HL-60 (cell line): ENCODE measurements at regions not wholly inside any gene's neighbourhood (a gene's known extent, or its start where the extent isn't known, plus 50 kb on each side); places are given as distances from the start of the nearest gene placed in this dataset.

ENCODE experiments used
- DNase-seq, 2 experiments: peaks; one replicate each; pipeline ENCODE4 v3.0.0-alpha.2; 2010 to 2020; ENCODE audit warnings: low read depth in 1 of 2, low spot score in 1 of 2
- H3K27ac ChIP-seq: fragments of 250-450 bp; sonication (Bioruptor Pico); replicated peaks from 2 replicates; pipeline ENCODE4 v1.5.1; 2020; ENCODE audit warnings: mild to moderate bottlenecking, moderate library complexity
- H3K27me3 ChIP-seq: fragments of 250-450 bp; sonication (Bioruptor Pico); 2 replicates; pipeline ENCODE4 v1.5.1; 2021; ENCODE audit warnings: mild to moderate bottlenecking, moderate library complexity; ENCODE audit not compliant: insufficient read depth, poor library complexity, severe bottlenecking
- H3K4me3 ChIP-seq: replicated peaks from 2 replicates; pipeline ENCODE4 v1.5.1; 2011; ENCODE audit warnings: mild to moderate bottlenecking, control low read depth, low read length; ENCODE audit not compliant: insufficient read depth
- SPI1 ChIP-seq: IDR thresholded peaks from 2 replicates; pipeline ENCODE4 v1.6.1; 2012; ENCODE audit warnings: low read depth, mild to moderate bottlenecking, borderline replicate concordance
- TF ChIP-seq, protein P1 (sequence below): IDR thresholded peaks from 2 replicates; pipeline ENCODE4 v1.6.1; 2012; ENCODE audit warnings: low read depth; ENCODE audit not compliant: insufficient replicate concordance

DNA sequence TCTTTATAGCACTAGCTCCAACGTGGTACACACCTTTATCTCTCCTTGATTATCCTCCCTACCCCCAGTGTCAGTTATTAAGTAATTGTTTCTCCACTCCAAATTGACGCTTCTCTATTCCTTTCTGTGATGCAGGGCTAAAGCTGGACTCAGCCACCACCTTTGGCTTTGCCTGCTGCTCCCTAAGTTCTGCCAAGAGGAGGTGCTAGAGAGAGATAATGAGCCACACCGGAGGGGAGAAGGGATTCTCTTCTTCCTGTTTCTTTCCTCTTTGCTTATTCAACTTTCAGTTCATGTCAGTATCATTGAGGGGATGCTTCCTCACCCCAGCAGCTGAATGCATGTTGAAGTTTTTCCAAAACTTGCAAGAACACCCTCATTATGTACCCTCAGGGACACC is 176.5 kb downstream of the GBA3 start:
- TF ChIP-seq SPI1: no peak
- TF ChIP-seq, protein P1, sequence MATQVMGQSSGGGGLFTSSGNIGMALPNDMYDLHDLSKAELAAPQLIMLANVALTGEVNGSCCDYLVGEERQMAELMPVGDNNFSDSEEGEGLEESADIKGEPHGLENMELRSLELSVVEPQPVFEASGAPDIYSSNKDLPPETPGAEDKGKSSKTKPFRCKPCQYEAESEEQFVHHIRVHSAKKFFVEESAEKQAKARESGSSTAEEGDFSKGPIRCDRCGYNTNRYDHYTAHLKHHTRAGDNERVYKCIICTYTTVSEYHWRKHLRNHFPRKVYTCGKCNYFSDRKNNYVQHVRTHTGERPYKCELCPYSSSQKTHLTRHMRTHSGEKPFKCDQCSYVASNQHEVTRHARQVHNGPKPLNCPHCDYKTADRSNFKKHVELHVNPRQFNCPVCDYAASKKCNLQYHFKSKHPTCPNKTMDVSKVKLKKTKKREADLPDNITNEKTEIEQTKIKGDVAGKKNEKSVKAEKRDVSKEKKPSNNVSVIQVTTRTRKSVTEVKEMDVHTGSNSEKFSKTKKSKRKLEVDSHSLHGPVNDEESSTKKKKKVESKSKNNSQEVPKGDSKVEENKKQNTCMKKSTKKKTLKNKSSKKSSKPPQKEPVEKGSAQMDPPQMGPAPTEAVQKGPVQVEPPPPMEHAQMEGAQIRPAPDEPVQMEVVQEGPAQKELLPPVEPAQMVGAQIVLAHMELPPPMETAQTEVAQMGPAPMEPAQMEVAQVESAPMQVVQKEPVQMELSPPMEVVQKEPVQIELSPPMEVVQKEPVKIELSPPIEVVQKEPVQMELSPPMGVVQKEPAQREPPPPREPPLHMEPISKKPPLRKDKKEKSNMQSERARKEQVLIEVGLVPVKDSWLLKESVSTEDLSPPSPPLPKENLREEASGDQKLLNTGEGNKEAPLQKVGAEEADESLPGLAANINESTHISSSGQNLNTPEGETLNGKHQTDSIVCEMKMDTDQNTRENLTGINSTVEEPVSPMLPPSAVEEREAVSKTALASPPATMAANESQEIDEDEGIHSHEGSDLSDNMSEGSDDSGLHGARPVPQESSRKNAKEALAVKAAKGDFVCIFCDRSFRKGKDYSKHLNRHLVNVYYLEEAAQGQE: no peak
- DNase-seq: peak in 1 of 2 experiments; percentile 4
- Histone ChIP-seq H3K27ac (no peak overlapping the region), H3K4me3 (no peak overlapping the region), H3K27me3 (no peaks in the 10 kb centered on the region)
